IgD-negative memory B cell (primary cell): ENCODE measurements at regions not wholly inside any gene's neighbourhood (a gene's known extent, or its start where the extent isn't known, plus 50 kb on each side); places are given as distances from the start of the nearest gene placed in this dataset.

ENCODE experiments used
- H3K27ac Mint-ChIP-seq, 3 donors: one replicate each; pipeline ENCODE4 v1.8.0; 2020 to 2022; ENCODE audit warnings: mild to moderate bottlenecking in 3 of 3, mixed read lengths in 3 of 3, moderate library complexity in 1 of 3
- H3K27me3 Mint-ChIP-seq: one replicate; pipeline ENCODE4 v1.8.0; 2021; ENCODE audit warnings: mixed read lengths
- H3K36me3 Mint-ChIP-seq: one replicate; pipeline ENCODE4 v1.8.0; 2020; ENCODE audit warnings: mild to moderate bottlenecking, mixed read lengths
- H3K4me1 Mint-ChIP-seq, 3 donors: one replicate each; pipeline ENCODE4 v1.8.0; 2020 to 2022; ENCODE audit warnings: mixed read lengths in 3 of 3, mild to moderate bottlenecking in 1 of 3
- H3K4me3 Mint-ChIP-seq, 4 donors: one replicate each; pipeline ENCODE4 v1.8.0; 2020 to 2022; ENCODE audit warnings: mild to moderate bottlenecking in 4 of 4, mixed read lengths in 4 of 4, moderate library complexity in 3 of 4
- H3K9me3 Mint-ChIP-seq, 3 donors: one replicate each; pipeline ENCODE4 v1.8.0; 2020 to 2021; ENCODE audit warnings: mixed read lengths in 3 of 3, mild to moderate bottlenecking in 1 of 3

- Mint-ChIP-seq H3K27ac (no peak overlapping the region), H3K4me3 (peak overlapping the region in 2 of 4 donors; percentile 34 to 39), H3K36me3 (no peaks in the 10 kb centered on the region), H3K27me3 (no peaks in the 10 kb centered on the region), H3K9me3 (peaks cover 0 to 6% (median 4%) of the 10 kb centered on the region in 3 donors), H3K4me1 (peaks cover 8 to 14% (median 11%) of the 10 kb centered on the region in 3 donors)
Observed at GRCh38 chr11:95680169-95680929, 109.2 kb downstream of the FAM76B start.

GRCh38 chr11:95678988-95679387, 110.6 kb downstream of the FAM76B start:
- Mint-ChIP-seq H3K4me1 (peaks cover 9 to 14% (median 11%) of the 10 kb centered on the region in 3 donors), H3K36me3 (no peaks in the 10 kb centered on the region), H3K9me3 (peaks cover 0 to 6% (median 4%) of the 10 kb centered on the region in 3 donors), H3K4me3 (no peak overlapping the region), H3K27me3 (no peaks in the 10 kb centered on the region), H3K27ac (no peak overlapping the region)

DNA sequence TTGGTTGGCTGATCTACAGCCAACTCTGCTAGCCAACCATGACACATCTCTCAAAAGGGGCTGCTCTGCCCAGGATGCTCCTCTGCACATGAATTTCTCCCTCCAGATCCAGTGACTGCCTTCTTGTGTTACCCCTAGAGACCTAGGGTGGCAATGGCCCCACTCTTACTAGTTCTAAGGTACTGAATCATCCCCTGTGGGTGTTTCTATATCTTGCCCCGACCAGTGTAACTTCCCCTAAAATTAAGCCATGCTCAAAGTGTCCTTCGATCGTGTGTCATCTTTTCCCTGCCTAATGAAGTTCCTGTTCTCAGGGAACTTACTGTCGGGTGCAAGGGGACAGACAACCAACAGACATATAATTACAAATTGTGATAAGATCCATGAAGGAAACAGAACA, 113.3 kb downstream of the FAM76B start:
- no peaks in the 10 kb centered on the region for H3K27me3 Mint-ChIP-seq
- no peak overlapping the region for H3K4me3 Mint-ChIP-seq
- peaks cover 0 to 6% (median 4%) of the 10 kb centered on the region in 3 donors for H3K9me3 Mint-ChIP-seq
- peak overlapping the region in 1 of 3 donors; percentile 69 for H3K27ac Mint-ChIP-seq
- H3K36me3 Mint-ChIP-seq, result no peaks in the 10 kb centered on the region
- peaks cover 9 to 14% (median 11%) of the 10 kb centered on the region in 3 donors for H3K4me1 Mint-ChIP-seq

DNA sequence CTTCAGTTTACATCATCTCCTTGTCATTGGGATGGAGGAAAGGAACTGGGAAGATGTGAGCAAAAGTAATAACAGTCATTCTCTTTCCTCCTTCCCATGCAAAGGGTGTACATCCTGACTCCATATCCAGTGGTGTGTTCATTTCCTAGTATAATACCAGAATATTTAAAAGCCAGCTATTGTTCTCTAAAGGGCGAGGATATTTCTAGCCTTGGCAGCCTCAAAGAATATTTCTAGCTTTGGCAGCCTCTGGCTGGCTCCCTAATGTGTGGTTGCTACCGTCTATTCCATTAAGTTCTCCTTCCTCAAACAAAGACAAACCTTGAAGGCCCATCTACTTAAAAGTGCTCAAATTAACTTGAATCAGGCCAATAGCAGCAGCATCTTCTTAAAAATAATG, 114.0 kb downstream of the FAM76B start:
- peaks cover 0 to 6% (median 4%) of the 10 kb centered on the region in 3 donors for H3K9me3 Mint-ChIP-seq
- no peaks in the 10 kb centered on the region for H3K36me3 Mint-ChIP-seq
- peaks cover 7 to 14% (median 10%) of the 10 kb centered on the region in 3 donors for H3K4me1 Mint-ChIP-seq
- H3K27ac Mint-ChIP-seq, result no peak overlapping the region
- H3K27me3 Mint-ChIP-seq, result no peaks in the 10 kb centered on the region
- H3K4me3 Mint-ChIP-seq, result no peak overlapping the region

DNA sequence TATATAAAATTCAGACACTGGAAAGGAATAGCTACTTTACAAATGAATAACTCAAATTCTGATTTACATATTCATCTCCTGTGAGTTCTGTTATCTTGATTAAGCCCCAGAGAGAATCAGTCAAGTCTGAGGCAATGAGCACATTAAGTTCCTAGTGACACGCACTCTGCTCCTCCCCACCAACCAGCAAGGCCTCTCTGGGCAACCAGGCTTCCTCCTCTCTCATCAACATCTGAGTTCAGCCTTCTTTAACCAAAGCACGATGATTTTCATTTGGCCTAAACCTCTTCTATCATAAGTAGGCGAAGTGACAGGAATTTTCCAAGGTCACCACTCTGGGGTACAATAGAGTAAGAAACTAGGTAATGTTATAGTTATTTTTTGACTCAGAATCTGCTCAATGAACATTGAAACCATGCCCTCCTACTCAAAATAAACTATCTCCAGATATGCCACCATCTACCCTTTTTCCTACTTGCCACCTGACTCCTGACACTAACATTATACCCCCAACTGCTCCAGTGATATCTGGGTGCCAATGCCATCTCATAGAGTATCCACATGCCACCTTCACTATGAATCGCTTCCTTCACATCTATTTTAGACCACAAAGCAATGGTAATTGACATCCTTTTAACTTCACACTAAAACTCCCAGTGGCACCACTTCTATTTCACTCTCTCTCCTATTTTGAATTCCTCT, 114.8 kb downstream of the FAM76B start:
- H3K9me3 Mint-ChIP-seq, result peaks cover 0 to 6% (median 4%) of the 10 kb centered on the region in 3 donors
- H3K4me3 Mint-ChIP-seq, result no peak overlapping the region
- no peak overlapping the region for H3K27ac Mint-ChIP-seq
- H3K27me3 Mint-ChIP-seq, result no peaks in the 10 kb centered on the region
- no peaks in the 10 kb centered on the region for H3K36me3 Mint-ChIP-seq
- H3K4me1 Mint-ChIP-seq, result peaks cover 2 to 12% (median 7%) of the 10 kb centered on the region in 3 donors

GRCh38 chr11:95671768-95672167, 117.8 kb downstream of the FAM76B start:
- no peaks in the 10 kb centered on the region for H3K27me3 Mint-ChIP-seq
- peaks cover 1 to 5% (median 5%) of the 10 kb centered on the region in 3 donors for H3K4me1 Mint-ChIP-seq
- H3K27ac Mint-ChIP-seq, result no peak overlapping the region
- H3K9me3 Mint-ChIP-seq, result peaks cover 2 to 4% (median 4%) of the 10 kb centered on the region in 3 donors
- H3K36me3 Mint-ChIP-seq, result no peaks in the 10 kb centered on the region
- H3K4me3 Mint-ChIP-seq, result no peak overlapping the region

- H3K4me1 Mint-ChIP-seq, result no peaks in the 10 kb centered on the region
- H3K36me3 Mint-ChIP-seq, result peaks cover 1% of the 10 kb centered on the region
- no peak overlapping the region for H3K4me3 Mint-ChIP-seq
- H3K27me3 Mint-ChIP-seq, result no peaks in the 10 kb centered on the region
- H3K27ac Mint-ChIP-seq, result no peak overlapping the region
- peaks cover 0 to 16% (median 4%) of the 10 kb centered on the region in 3 donors for H3K9me3 Mint-ChIP-seq
Observed at GRCh38 chr11:95668131-95668530, 121.5 kb downstream of the FAM76B start.

- peaks cover 4% of the 10 kb centered on the region for H3K36me3 Mint-ChIP-seq
- H3K4me1 Mint-ChIP-seq, result peaks cover 4 to 9% (median 8%) of the 10 kb centered on the region in 3 donors
- H3K27me3 Mint-ChIP-seq, result no peaks in the 10 kb centered on the region
- H3K27ac Mint-ChIP-seq, result no peak overlapping the region
- no peak overlapping the region for H3K4me3 Mint-ChIP-seq
- H3K9me3 Mint-ChIP-seq, result peaks cover 0 to 12% (median 2%) of the 10 kb centered on the region in 3 donors
Observed at GRCh38 chr11:95661162-95661561, 128.4 kb downstream of the FAM76B start.

- no peak overlapping the region for H3K27ac Mint-ChIP-seq
- no peak overlapping the region for H3K4me3 Mint-ChIP-seq
Observed at GRCh38 chr11:95660038-95660437, 129.5 kb downstream of the FAM76B start.

DNA sequence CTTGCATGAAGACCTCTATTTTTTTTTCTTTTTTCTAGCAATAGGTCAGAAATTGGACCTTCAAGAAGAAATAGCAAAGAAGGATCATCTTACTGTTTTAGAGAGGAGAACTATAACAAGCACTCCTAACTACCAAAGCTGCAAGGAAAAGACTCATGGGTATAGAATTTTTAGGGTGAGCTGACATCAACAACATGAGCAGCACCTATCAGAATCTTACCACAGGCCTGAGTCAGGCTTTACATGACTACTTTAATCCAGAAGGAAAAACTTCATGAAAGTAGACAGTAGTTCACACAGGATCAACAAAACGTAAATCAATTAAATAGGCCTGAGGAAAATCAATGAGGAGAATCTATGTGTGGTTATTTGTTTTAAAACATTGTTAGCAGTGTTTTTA, 130.5 kb downstream of the FAM76B start:
- Mint-ChIP-seq H3K4me3 (no peak overlapping the region), H3K27ac (no peak overlapping the region), H3K36me3 (peaks cover 6% of the 10 kb centered on the region), H3K27me3 (no peaks in the 10 kb centered on the region), H3K4me1 (peaks cover 4 to 9% (median 8%) of the 10 kb centered on the region in 3 donors), H3K9me3 (no peaks in the 10 kb centered on the region)

More at GRCh38 chr11:95660038-95660437, 129.5 kb downstream of the FAM76B start:
- H3K4me1 Mint-ChIP-seq, result peaks cover 4 to 9% (median 8%) of the 10 kb centered on the region in 3 donors
- peaks cover 6% of the 10 kb centered on the region for H3K36me3 Mint-ChIP-seq
- peaks cover 0 to 1% (median 0%) of the 10 kb centered on the region in 3 donors for H3K9me3 Mint-ChIP-seq
- no peaks in the 10 kb centered on the region for H3K27me3 Mint-ChIP-seq

- Mint-ChIP-seq H3K9me3 (no peaks in the 10 kb centered on the region), H3K27ac (no peak overlapping the region), H3K4me1 (peaks cover under 1% of the 10 kb centered on the region in 3 donors), H3K27me3 (peaks cover 3% of the 10 kb centered on the region), H3K36me3 (peaks cover 6% of the 10 kb centered on the region), H3K4me3 (no peak overlapping the region)
Observed at GRCh38 chr11:95655536-95655935, 134.0 kb downstream of the FAM76B start.

- no peaks in the 10 kb centered on the region for H3K9me3 Mint-ChIP-seq
- H3K4me3 Mint-ChIP-seq, result no peak overlapping the region
- H3K27ac Mint-ChIP-seq, result no peak overlapping the region
- peaks cover 3% of the 10 kb centered on the region for H3K27me3 Mint-ChIP-seq
- peaks cover 0 to 4% (median 4%) of the 10 kb centered on the region in 3 donors for H3K4me1 Mint-ChIP-seq
- H3K36me3 Mint-ChIP-seq, result peaks cover 6% of the 10 kb centered on the region
Observed at GRCh38 chr11:95653680-95654079, 135.9 kb downstream of the FAM76B start.

DNA sequence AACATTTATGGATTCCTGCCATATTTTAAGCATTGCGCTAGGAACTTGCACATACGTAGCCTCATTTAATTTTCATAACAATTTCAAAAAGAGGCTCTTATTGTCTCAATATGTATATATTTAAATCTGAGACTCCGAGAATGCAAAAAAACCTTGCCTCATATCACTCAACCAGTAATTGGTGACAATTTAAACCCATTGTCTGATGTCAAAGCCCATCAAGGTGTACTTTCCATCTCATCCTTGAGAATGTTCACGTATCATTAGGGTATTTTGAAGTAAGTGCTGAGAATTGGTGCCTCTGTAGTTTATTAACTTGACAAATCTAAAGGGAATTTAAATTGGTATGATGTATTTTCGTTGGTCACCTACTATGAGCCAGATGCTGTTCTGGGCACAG, 136.5 kb downstream of the FAM76B start:
- peaks cover 3% of the 10 kb centered on the region for H3K27me3 Mint-ChIP-seq
- H3K4me1 Mint-ChIP-seq, result peaks cover 0 to 4% (median 4%) of the 10 kb centered on the region in 3 donors
- no peak overlapping the region for H3K27ac Mint-ChIP-seq
- peaks cover 6% of the 10 kb centered on the region for H3K36me3 Mint-ChIP-seq
- H3K9me3 Mint-ChIP-seq, result no peaks in the 10 kb centered on the region
- no peak overlapping the region for H3K4me3 Mint-ChIP-seq

GRCh38 chr11:95652002-95652472, 137.5 kb downstream of the FAM76B start:
- Mint-ChIP-seq H3K4me1 (peaks cover 0 to 4% (median 4%) of the 10 kb centered on the region in 3 donors), H3K36me3 (peaks cover 2% of the 10 kb centered on the region), H3K27me3 (peaks cover 3% of the 10 kb centered on the region), H3K27ac (no peak overlapping the region), H3K4me3 (no peak overlapping the region), H3K9me3 (no peaks in the 10 kb centered on the region)

DNA sequence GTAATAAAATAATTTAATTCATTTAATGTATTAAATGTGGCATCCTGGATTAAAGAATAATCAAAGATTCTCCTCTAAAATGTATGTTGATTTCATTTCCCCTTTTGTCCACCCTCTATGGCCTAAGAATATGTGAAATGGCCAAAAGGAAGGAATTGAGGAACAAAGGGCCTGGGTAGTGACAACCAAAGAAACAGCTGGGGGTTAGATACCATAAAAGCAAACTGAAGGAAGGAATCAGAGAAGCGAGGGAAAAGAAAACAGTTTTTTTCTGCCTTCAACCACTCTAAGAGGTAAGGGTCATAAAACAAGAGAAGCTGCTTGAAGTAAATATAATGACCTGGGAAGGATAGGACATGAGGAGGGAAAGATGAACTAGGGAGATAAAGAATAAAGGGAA, 139.3 kb downstream of the FAM76B start:
- H3K27me3 Mint-ChIP-seq, result peaks cover 3% of the 10 kb centered on the region
- H3K4me3 Mint-ChIP-seq, result no peak overlapping the region
- H3K27ac Mint-ChIP-seq, result no peak overlapping the region
- no peaks in the 10 kb centered on the region for H3K36me3 Mint-ChIP-seq
- H3K4me1 Mint-ChIP-seq, result peaks cover 0 to 4% (median 4%) of the 10 kb centered on the region in 3 donors
- no peaks in the 10 kb centered on the region for H3K9me3 Mint-ChIP-seq
